ENCODE measurements at regions not wholly inside any gene's neighbourhood (a gene's known extent, or its start where the extent isn't known, plus 50 kb on each side); places are given as distances from the start of the nearest gene placed in this dataset.
"Not testable (repeated sequence)": the region's sequence is repeated elsewhere in the genome, so short reads cannot be mapped to it uniquely, and the experiment has no call there.

DNA sequence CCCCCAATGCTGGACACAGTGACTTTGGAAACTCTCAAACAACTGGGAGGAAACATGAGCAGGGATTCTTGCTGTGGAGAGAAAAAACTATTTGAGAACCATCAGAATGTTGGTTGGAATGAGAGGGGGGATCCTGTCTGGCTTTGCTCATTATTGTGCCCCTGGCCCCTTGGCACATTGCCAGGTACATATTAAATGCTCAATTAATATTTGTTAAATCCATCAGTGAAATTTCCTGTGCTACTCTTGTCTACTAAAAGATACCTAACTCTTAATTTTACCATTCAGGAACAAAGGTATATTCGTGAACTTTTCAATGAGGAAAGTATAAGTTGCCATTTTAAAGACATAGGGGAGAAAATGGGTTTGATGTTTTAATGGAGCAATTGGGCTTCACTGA, 329.4 kb downstream of the OTUD1 start:
- TF ChIP-seq, protein P1, sequence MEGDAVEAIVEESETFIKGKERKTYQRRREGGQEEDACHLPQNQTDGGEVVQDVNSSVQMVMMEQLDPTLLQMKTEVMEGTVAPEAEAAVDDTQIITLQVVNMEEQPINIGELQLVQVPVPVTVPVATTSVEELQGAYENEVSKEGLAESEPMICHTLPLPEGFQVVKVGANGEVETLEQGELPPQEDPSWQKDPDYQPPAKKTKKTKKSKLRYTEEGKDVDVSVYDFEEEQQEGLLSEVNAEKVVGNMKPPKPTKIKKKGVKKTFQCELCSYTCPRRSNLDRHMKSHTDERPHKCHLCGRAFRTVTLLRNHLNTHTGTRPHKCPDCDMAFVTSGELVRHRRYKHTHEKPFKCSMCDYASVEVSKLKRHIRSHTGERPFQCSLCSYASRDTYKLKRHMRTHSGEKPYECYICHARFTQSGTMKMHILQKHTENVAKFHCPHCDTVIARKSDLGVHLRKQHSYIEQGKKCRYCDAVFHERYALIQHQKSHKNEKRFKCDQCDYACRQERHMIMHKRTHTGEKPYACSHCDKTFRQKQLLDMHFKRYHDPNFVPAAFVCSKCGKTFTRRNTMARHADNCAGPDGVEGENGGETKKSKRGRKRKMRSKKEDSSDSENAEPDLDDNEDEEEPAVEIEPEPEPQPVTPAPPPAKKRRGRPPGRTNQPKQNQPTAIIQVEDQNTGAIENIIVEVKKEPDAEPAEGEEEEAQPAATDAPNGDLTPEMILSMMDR (conservative IDR thresholded peaks at IDR 0.05), result no peak
- Mint-ChIP-seq H3K27me3 (peaks cover 7% of the 10 kb centered on the region), H3K4me3 (no peak overlapping the region), H3K36me3 (no peaks in the 10 kb centered on the region), H3K9me3 (no peaks in the 10 kb centered on the region), H3K27ac (no peak overlapping the region), H3K4me1 (ENCODE audit: unreplicated experiment) (no peaks in the 10 kb centered on the region)
- DNase-seq (ENCODE audit: extremely low spot score, unreplicated experiment), result no peak

DNA sequence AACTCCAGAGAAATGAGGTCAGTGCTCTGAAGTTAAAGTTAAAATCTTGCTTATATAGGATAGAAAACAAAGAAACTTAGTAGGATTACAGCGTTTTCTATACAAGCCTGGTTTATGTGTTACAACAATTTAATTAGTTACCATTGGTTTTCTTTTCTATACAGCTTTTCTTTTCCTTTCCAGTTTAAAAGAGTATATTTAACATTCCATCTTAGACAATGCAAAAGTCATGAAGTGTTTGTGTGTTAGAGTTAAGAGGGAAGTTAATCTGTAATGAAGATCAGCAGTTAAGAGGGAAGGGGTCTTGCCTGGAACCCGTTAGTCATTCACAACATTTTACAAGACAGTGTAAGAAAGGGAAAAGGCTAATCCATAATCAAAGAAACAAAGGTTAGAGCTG, 338.3 kb downstream of the OTUD1 start:
- TF ChIP-seq, protein P1 (conservative IDR thresholded peaks at IDR 0.05), result no peak
- H3K27me3 Mint-ChIP-seq, result no peaks in the 10 kb centered on the region
- no peaks in the 10 kb centered on the region for H3K36me3 Mint-ChIP-seq
- no peaks in the 10 kb centered on the region for H3K9me3 Mint-ChIP-seq
- no peak overlapping the region for H3K4me3 Mint-ChIP-seq
- H3K4me1 Mint-ChIP-seq (ENCODE audit: unreplicated experiment), result no peaks in the 10 kb centered on the region
- no peak for DNase-seq (ENCODE audit: extremely low spot score, unreplicated experiment)
- H3K27ac Mint-ChIP-seq, result no peak overlapping the region

GRCh38 chr10:23779301-23779700, 340.4 kb downstream of the OTUD1 start:
- no peak for DNase-seq (ENCODE audit: extremely low spot score, unreplicated experiment)
- no peaks in the 10 kb centered on the region for H3K4me1 Mint-ChIP-seq (ENCODE audit: unreplicated experiment)
- H3K9me3 Mint-ChIP-seq, result no peaks in the 10 kb centered on the region
- TF ChIP-seq, protein P1 (conservative IDR thresholded peaks at IDR 0.05), result no peak
- no peaks in the 10 kb centered on the region for H3K27me3 Mint-ChIP-seq
- H3K27ac Mint-ChIP-seq, result no peak overlapping the region
- H3K36me3 Mint-ChIP-seq, result no peaks in the 10 kb centered on the region
- H3K4me3 Mint-ChIP-seq, result no peak overlapping the region

DNA sequence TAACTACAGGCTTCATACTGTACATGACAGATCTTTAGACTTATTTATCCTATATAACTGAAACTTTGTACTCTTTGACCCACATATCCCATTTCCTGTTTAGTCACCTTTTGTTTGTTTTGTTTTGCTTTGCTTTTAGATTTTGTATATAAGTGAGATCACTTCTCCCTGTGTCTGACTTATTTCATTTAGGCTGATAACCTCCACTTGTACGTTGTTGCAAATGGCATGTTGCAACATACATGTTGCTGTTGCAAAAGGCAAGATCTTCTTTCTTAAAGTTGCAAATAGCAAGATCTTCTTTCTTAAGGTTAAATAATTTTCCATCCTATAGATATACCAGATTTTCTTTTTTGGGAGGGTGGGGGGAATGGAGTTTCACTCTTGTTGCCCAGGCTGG, 341.5 kb downstream of the OTUD1 start:
- no peaks in the 10 kb centered on the region for H3K27me3 Mint-ChIP-seq
- H3K27ac Mint-ChIP-seq, result no peak overlapping the region
- DNase-seq (ENCODE audit: extremely low spot score, unreplicated experiment), result no peak
- no peaks in the 10 kb centered on the region for H3K9me3 Mint-ChIP-seq
- no peak overlapping the region for H3K4me3 Mint-ChIP-seq
- TF ChIP-seq, protein P1 (conservative IDR thresholded peaks at IDR 0.05), result no peak
- H3K4me1 Mint-ChIP-seq (ENCODE audit: unreplicated experiment), result no peaks in the 10 kb centered on the region
- H3K36me3 Mint-ChIP-seq, result no peaks in the 10 kb centered on the region

DNA sequence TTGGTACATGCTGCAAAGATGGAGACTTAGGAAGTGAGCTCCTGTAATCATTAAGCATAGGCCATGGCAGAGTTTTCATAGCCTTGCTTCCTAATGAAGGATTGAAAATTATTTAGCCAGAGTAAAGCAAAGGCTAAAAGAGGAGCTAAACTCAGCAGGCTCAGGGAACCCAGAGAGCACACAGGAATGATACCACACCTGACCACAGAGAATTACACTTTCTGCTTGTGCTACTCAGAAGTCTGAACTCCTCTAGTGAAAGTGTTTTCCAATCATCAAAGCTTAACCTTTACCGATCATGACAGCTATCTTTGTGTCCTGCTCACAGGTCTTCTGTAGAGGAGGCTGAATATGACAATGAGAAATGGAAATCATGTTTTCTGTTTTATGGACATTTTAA, 347.7 kb downstream of the OTUD1 start:
- Mint-ChIP-seq H3K36me3 (no peaks in the 10 kb centered on the region), H3K4me1 (ENCODE audit: unreplicated experiment) (no peaks in the 10 kb centered on the region), H3K27ac (no peak overlapping the region), H3K27me3 (no peaks in the 10 kb centered on the region), H3K4me3 (no peak overlapping the region), H3K9me3 (no peaks in the 10 kb centered on the region)
- no peak for DNase-seq (ENCODE audit: extremely low spot score, unreplicated experiment)
- TF ChIP-seq, protein P1 (conservative IDR thresholded peaks at IDR 0.05), result no peak

DNA sequence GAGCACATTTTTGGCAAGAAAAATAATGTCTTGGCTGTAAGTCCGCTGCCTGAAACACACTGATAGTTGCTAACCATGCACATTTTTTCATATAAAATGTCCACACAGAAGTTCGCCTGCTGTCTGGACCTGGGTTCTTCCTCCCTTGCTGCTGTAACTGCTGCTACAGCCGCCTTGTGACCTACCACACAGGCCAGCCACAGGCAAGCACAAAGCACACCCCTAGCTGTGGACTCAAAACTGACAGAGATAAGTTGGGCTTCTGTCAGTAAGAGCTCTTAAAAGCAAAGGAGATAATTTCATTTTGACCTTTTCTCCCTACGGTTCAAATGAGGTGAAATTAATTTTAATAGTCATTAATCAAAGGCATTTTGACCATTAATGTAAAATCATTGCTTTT, 354.7 kb downstream of the OTUD1 start:
- TF ChIP-seq, protein P1 (conservative IDR thresholded peaks at IDR 0.05), result no peak
- Mint-ChIP-seq H3K4me3 (no peak overlapping the region), H3K9me3 (no peaks in the 10 kb centered on the region), H3K4me1 (ENCODE audit: unreplicated experiment) (peaks cover 5% of the 10 kb centered on the region), H3K27ac (no peak overlapping the region), H3K27me3 (no peaks in the 10 kb centered on the region), H3K36me3 (peaks cover 4% of the 10 kb centered on the region)
- no peak for DNase-seq (ENCODE audit: extremely low spot score, unreplicated experiment)

DNA sequence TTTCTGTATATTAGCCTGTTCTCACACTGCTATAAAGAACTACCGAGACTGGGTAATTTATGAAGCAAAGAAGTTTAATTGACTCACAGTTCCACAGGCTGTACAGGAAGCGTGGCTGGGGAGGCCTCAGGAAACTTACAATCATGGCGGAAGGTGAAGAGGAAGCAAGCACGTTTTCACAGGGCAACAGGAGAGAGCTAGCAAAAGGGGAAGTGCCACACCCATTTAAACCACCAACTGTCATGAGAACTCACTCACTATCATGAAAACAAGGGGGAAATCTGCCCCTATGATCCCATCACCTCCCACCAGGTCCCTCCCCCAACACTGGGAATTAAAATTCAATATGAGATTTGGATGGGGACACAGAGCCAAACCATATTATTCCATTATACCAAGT, 358.6 kb downstream of the OTUD1 start:
- not testable (repeated sequence) for H3K27me3 Mint-ChIP-seq; H3K4me3 Mint-ChIP-seq; H3K4me1 Mint-ChIP-seq (ENCODE audit: unreplicated experiment); H3K9me3 Mint-ChIP-seq; H3K27ac Mint-ChIP-seq; DNase-seq (ENCODE audit: extremely low spot score, unreplicated experiment); H3K36me3 Mint-ChIP-seq

All from type B pancreatic cell (in vitro differentiated cells).